ENCODE measurements at regions not wholly inside any gene's neighbourhood (a gene's known extent, or its start where the extent isn't known, plus 50 kb on each side); places are given as distances from the start of the nearest gene placed in this dataset.

DNA sequence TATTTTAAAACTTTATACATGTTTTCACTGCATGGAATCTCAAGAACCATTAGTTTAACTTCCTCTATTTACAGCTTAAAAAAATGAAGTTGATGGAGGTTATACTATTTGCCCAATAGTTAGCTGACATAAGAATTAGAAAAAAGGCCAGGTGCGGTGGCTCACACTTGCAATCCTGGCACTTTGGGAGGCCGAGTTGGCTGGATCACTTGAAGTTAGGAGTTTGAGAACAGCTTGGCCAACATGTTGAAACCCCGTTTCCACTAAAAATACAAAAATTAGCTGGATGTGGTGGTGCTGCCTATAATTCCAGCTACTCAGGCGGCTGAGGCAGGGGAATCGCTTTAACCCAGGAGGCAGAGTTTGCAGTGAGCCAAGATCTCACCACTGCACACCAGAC is 125.1 kb upstream of the CDH19 start:
- H3K27me3 ChIP-seq (ENCODE audit: insufficient read depth, poor library complexity, severe bottlenecking), result no peaks in the 10 kb centered on the region
- peak in 1 of 2 experiments; percentile 42 for DNase-seq (ENCODE audit: low read depth in 1 of 2, low spot score in 1 of 2)
- TF ChIP-seq GABPA (IDR thresholded peaks at IDR 0.05; ENCODE audit: low read depth) (no peak), POLR2AphosphoS5 (IDR thresholded peaks at IDR 0.05; ENCODE audit: low read depth) (no peak)

DNA sequence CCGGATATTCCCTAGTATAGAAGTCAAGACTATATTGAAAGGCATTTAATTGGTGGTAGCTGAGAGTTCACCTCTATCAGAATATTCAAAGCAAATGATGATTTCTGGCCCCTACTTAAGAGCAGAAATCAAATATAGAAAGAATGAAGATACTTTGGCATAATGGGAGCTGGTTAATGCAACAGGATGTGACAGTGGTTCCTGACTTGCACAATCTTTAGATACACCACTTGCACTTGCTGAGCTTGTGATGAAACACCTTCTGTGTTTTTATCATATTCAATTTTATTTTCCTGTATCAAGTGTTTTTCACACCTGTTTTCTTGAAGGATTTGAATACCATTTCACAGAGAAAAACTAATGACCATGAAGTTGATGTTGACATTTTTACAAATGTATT is 124.1 kb upstream of the CDH19 start:
- peak overlapping the region; percentile 41 for H3K27ac ChIP-seq (replicated peaks)
- DNase-seq (ENCODE audit: low read depth in 1 of 2, low spot score in 1 of 2), result peak in 1 of 2 experiments; percentile 73
- no peak overlapping the region for H3K4me3 ChIP-seq (replicated peaks; ENCODE audit: insufficient read depth, low read length)
- TF ChIP-seq POLR2AphosphoS5 (IDR thresholded peaks at IDR 0.05; ENCODE audit: low read depth), result peak; percentile 36; the same call in 1 of the 2 replicates
- TF ChIP-seq, protein P1, sequence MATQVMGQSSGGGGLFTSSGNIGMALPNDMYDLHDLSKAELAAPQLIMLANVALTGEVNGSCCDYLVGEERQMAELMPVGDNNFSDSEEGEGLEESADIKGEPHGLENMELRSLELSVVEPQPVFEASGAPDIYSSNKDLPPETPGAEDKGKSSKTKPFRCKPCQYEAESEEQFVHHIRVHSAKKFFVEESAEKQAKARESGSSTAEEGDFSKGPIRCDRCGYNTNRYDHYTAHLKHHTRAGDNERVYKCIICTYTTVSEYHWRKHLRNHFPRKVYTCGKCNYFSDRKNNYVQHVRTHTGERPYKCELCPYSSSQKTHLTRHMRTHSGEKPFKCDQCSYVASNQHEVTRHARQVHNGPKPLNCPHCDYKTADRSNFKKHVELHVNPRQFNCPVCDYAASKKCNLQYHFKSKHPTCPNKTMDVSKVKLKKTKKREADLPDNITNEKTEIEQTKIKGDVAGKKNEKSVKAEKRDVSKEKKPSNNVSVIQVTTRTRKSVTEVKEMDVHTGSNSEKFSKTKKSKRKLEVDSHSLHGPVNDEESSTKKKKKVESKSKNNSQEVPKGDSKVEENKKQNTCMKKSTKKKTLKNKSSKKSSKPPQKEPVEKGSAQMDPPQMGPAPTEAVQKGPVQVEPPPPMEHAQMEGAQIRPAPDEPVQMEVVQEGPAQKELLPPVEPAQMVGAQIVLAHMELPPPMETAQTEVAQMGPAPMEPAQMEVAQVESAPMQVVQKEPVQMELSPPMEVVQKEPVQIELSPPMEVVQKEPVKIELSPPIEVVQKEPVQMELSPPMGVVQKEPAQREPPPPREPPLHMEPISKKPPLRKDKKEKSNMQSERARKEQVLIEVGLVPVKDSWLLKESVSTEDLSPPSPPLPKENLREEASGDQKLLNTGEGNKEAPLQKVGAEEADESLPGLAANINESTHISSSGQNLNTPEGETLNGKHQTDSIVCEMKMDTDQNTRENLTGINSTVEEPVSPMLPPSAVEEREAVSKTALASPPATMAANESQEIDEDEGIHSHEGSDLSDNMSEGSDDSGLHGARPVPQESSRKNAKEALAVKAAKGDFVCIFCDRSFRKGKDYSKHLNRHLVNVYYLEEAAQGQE (IDR thresholded peaks at IDR 0.05; ENCODE audit: insufficient replicate concordance, low read depth), result no peak
- no peaks in the 10 kb centered on the region for H3K27me3 ChIP-seq (ENCODE audit: insufficient read depth, poor library complexity, severe bottlenecking)

More for the DNA sequence above, 125.1 kb upstream of the CDH19 start:
- H3K4me3 ChIP-seq (replicated peaks; ENCODE audit: insufficient read depth, low read length), result no peak overlapping the region
- peak overlapping the region; percentile 41 for H3K27ac ChIP-seq (replicated peaks)

DNA sequence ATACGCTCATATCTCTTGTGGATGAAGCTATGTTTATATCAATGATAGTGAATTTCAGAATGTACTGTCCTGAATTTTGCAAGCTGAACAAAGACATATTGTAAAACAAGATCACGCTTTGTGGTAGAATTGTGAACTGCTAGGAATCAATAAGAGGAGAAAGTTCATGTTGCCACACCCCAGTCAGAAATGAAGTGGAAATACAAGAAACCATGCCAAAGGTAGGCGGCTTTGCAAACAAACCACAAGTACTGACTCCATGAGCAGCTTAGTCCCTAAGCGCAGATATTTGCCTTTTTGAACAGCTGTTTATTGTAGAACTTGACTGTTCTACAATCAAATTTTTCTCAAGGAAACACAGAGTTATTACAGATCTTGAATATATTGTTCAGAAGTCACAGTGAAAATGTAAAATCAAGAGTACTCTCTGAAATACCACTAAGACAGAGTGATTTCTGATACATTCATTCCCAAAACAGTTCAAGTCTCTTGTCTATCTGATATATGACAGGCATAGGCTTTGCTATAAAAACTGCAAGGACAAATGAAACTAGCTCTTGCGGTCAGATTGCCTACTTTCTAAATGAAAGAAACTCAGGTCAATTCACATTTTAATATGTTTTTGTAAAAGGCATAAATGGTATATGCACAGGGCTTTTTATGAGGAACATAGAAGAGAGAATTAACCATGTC is 120.9 kb upstream of the CDH19 start:
- DNase-seq (ENCODE audit: low read depth in 1 of 2, low spot score in 1 of 2), result no peak
- no peak overlapping the region for H3K27ac ChIP-seq (replicated peaks)

DNA sequence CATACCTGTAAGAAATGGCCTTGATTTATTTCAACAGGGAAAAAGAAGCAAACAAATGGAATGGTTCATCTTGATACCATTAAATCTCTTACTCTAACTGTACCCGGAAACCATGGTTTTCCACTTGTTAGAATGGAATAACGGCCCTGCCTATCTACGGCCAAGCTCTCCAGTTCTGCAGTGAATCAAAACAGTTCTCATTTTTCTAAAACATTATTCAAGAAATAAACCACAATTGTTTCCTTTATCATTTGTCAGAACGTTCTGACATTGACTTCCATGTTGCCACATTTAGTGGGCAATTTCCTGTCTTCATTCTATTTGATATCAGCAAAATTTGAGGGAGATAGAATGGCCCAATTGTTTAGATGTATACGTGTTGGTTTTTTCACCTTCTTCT is 118.8 kb upstream of the CDH19 start:
- TF ChIP-seq POLR2AphosphoS5 (IDR thresholded peaks at IDR 0.05; ENCODE audit: low read depth) (no peak), CTCF (IDR thresholded peaks at IDR 0.05; ENCODE audit: insufficient read depth, low read length) (no peak), GABPA (IDR thresholded peaks at IDR 0.05; ENCODE audit: low read depth) (no peak), SPI1 (IDR thresholded peaks at IDR 0.05; ENCODE audit: borderline replicate concordance, low read depth) (no peak)
- TF ChIP-seq, protein P1 (IDR thresholded peaks at IDR 0.05; ENCODE audit: insufficient replicate concordance, low read depth), result no peak
- Histone ChIP-seq H3K27me3 (ENCODE audit: insufficient read depth, poor library complexity, severe bottlenecking) (no peaks in the 10 kb centered on the region), H3K4me3 (replicated peaks; ENCODE audit: insufficient read depth, low read length) (no peak overlapping the region), H3K27ac (replicated peaks) (no peak overlapping the region)
- DNase-seq (ENCODE audit: low read depth in 1 of 2, low spot score in 1 of 2), result no peak

More for the DNA sequence above, 120.9 kb upstream of the CDH19 start:
- Histone ChIP-seq H3K27me3 (ENCODE audit: insufficient read depth, poor library complexity, severe bottlenecking) (no peaks in the 10 kb centered on the region), H3K4me3 (replicated peaks; ENCODE audit: insufficient read depth, low read length) (no peak overlapping the region)
- TF ChIP-seq SPI1 (IDR thresholded peaks at IDR 0.05; ENCODE audit: borderline replicate concordance, low read depth) (no peak), GABPA (IDR thresholded peaks at IDR 0.05; ENCODE audit: low read depth) (no peak), POLR2AphosphoS5 (IDR thresholded peaks at IDR 0.05; ENCODE audit: low read depth) (no peak), CTCF (IDR thresholded peaks at IDR 0.05; ENCODE audit: insufficient read depth, low read length) (no peak)
- TF ChIP-seq, protein P1 (IDR thresholded peaks at IDR 0.05; ENCODE audit: insufficient replicate concordance, low read depth), result no peak
